ENCODE measurements at regions not wholly inside any gene's neighbourhood (a gene's known extent, or its start where the extent isn't known, plus 50 kb on each side); places are given as distances from the start of the nearest gene placed in this dataset.

DNA sequence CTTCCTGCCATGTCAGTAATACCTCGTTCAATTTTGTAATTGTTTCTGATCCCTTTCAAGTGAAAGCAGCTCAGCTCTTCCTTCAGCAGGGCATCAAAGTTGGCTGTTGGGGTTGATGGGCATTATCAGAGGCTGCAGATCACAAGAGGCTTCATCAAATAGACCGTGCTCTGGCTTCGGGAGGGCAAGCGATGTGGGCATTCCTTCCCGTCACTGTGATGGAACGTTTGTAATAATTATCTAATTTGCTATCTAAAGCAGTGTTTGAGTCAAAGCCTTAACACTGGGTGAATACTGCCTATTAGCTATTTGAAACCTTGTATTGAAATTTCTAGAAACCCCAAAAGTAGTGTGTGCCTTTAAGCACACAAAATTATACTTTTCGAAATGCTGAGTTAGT lies 170.1 kb downstream of the OTUD1 start (continued):
- no peak for TF ChIP-seq TBP (IDR thresholded peaks at IDR 0.05; ENCODE audit: low read depth, low read length)
- no peak for TF ChIP-seq CBX5 (IDR thresholded peaks at IDR 0.05; ENCODE audit: low read depth, low read length)
